Skeletal muscle tissue (tissue), 3 donors: ENCODE measurements at regions not wholly inside any gene's neighbourhood (a gene's known extent, or its start where the extent isn't known, plus 50 kb on each side); places are given as distances from the start of the nearest gene placed in this dataset.
"Not testable (repeated sequence)": the region's sequence is repeated elsewhere in the genome, so short reads cannot be mapped to it uniquely, and the experiment has no call there.

Experiments used
- H3K27ac ChIP-seq: one replicate; pipeline ENCODE4 v1.7.0; 2013; ENCODE audit warnings: mild to moderate bottlenecking, low read depth, low read length, inconsistent platforms
- H3K27me3 ChIP-seq, 3 donors: one replicate each; pipeline ENCODE4 v1.7.0; 2013; ENCODE audit warnings: low read length in 3 of 3; ENCODE audit not compliant: control insufficient read depth in 3 of 3, insufficient read depth in 3 of 3
- H3K36me3 ChIP-seq, 3 donors: one replicate each; pipeline ENCODE4 v1.7.0; 2013; ENCODE audit warnings: low read length in 3 of 3; ENCODE audit not compliant: control insufficient read depth in 3 of 3, insufficient read depth in 3 of 3
- H3K4me1 ChIP-seq, 3 donors: one replicate each; pipeline ENCODE4 v1.7.0; 2013; ENCODE audit warnings: low read length in 3 of 3, mild to moderate bottlenecking in 3 of 3; ENCODE audit not compliant: control insufficient read depth in 3 of 3, insufficient read depth in 3 of 3
- H3K4me3 ChIP-seq, 3 donors: one replicate each; pipeline ENCODE4 v1.7.0; 2013; ENCODE audit warnings: low read length in 3 of 3
- H3K9ac ChIP-seq, 3 donors: one replicate each; pipeline ENCODE4 v1.7.0; 2013; ENCODE audit warnings: low read length in 3 of 3, mild to moderate bottlenecking in 3 of 3, moderate library complexity in 2 of 3, low read depth in 1 of 3
- H3K9me3 ChIP-seq, 3 donors: one replicate each; pipeline ENCODE4 v1.7.0; 2013; ENCODE audit warnings: low read length in 3 of 3; ENCODE audit not compliant: control insufficient read depth in 3 of 3
- donor health status: Osteomylitis.

DNA sequence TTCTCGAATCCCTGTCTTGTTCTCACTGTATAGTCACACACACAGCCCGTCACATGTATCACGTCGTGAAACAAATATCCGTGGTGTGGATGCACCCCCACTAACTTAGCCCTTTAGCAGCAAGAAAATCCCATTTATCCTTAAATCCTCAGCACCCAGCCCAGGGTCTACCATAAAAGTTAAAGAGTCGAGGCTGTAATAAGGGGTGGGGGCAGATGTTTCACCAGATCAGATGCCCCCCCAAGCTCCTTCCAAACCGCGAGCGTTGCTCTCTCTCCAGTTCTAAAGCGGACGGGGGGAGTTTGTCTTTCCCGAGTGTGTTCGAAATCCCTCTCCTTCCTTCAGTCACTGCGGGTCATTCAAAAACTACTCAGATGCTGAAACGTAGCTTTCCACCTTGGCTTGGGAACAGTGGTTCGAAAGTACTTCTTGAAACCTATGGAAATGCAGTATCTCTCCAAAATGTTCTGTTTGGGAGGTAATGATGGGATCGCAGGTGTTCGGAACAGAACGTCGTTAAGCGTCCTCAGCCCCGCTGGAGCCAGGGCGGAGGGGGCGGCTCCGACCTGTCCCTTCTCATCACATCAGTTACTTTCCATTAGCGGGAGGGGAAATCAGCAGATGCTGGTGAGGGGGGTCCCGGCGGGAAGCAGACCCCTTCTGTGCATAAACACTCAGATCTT is 156.2 kb downstream of the BRD1 start:
- Histone ChIP-seq H3K4me3 (no peak overlapping the region), H3K27ac (no peak overlapping the region), H3K27me3 (peaks cover 26 to 49% (median 29%) of the 10 kb centered on the region in 3 donors)

DNA sequence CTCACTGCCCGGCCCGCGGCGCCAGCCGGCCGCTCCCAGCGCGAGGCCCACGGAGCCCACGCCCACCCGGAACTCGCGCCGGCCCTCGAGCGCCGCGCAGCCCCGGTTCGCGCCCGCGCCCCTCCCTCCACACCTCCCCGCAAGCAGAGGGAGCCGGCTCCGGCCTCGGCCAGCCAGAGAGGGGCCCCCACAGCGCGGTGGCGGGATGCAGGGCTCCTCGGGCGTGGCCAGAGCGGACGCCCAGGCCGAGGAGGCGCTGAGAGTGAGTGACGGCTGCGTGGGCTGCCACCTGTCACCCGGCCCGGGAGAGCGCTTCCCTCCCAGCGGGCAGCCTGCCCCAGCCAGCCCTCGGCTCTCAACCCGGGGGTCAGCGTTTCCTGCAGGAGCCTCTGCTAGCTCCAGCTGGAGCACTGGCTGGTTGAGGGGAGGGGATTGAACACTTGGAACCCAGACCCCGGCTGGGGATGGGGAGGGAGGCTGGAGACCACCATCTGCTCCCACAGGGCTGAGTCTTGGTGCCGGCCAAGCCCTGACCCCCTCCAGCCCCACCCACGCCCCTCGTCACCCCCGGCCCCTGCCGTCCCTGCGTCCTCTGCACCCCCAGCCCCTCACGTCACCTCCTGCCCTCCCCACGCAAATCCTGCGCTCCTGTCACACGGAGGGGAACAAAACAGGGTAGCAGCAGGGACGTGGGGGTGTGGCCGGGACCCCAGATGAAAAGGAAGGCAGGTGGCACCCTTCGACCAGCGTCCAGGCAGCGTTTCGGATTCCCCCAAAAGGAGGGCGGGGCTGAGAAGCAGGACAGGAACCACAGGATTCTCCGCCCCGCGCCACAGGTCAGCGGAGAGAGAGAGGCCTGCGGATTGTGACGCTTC is 157.0 kb downstream of the BRD1 start:
- Histone ChIP-seq H3K4me1 (peaks cover 2 to 5% (median 4%) of the 10 kb centered on the region in 3 donors), H3K9ac (no peak overlapping the region), H3K4me3 (peak overlapping the region in 1 of 3 donors; percentile 45), H3K27me3 (peaks cover 26 to 51% (median 29%) of the 10 kb centered on the region in 3 donors), H3K36me3 (no peaks in the 10 kb centered on the region), H3K27ac (no peak overlapping the region), H3K9me3 (no peaks in the 10 kb centered on the region)

More for the DNA sequence above, 156.2 kb downstream of the BRD1 start:
- H3K9ac ChIP-seq, result no peak overlapping the region
- H3K36me3 ChIP-seq, result no peaks in the 10 kb centered on the region
- peaks cover under 1 to 2% (median under 1%) of the 10 kb centered on the region in 3 donors for H3K4me1 ChIP-seq
- H3K9me3 ChIP-seq, result no peaks in the 10 kb centered on the region

DNA sequence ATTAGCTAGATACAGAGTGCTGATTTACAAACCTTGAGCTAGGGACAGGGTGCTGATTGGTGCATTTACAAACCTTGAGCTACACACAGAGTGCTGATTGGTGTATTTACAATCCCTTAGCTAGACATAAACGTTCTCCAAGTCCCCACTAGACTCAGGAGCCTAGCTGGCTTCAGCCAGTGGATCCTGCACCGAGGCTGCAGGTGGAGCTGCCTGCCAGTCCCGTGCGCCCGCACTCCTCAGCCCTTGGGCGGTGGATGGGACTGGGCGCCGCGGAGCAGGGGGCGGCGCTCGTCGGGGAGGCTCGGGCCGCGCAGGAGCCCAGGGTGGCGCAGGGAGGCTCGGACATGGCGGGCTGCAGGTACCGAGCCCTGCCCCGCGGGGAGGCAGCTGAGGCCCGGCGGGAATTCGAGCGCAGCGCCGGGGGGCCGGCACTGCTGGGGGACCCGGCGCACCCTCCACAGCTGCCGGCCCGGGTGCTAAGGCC is 157.7 kb downstream of the BRD1 start:
- H3K27ac ChIP-seq, H3K9ac ChIP-seq, H3K9me3 ChIP-seq, H3K4me3 ChIP-seq, H3K4me1 ChIP-seq, H3K36me3 ChIP-seq: not testable (repeated sequence)
- H3K27me3 ChIP-seq, result peaks cover 26 to 50% (median 29%) of the 10 kb centered on the region in 3 donors

DNA sequence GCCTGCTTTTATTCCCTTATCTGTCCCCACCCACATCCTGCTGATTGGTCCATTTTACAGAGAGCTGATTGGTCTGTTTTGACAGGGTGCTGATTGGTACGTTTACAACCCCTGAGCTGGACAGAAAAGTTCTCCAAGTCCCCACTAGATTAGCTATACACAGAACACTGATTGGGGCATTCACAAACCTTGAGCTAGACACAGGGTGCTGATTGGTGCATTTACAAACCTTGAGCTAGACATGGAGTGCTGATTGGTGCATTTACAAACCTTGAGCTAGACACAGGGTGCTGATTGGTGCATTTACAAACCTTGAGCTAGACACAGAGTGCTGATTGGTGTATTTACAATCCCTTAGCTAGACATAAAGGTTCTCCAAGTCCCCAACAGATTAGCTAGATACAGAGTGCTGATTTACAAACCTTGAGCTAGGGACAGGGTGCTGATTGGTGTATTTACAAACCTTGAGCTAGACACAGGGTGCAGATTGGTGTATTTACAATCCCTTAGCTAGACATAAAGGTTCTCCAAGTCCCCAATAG is 158.2 kb downstream of the BRD1 start:
- not testable (repeated sequence) for H3K4me3 ChIP-seq, H3K4me1 ChIP-seq, H3K9me3 ChIP-seq, H3K36me3 ChIP-seq, H3K27ac ChIP-seq, H3K9ac ChIP-seq
- H3K27me3 ChIP-seq, result peaks cover 24 to 50% (median 26%) of the 10 kb centered on the region in 3 donors

DNA sequence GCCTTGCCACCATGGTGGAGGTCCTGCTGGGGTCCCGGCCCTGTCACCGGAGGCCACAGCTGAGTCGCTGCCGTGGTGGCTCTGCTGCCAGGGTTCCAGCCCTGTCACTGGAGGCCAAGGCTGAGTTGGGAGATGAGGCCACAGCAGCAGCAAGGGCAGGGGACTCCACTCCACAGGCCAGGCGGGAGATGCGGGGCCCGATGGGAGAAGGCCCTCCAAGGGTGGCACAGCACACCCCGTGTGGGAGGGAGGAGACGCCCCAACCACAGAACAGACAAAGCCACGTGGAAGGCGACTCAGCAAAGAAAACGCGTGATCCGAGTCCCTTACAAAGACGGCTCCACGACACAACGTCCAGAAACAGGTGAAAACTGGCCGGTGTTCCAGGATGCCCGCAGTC is 159.3 kb downstream of the BRD1 start:
- H3K9me3 ChIP-seq, result no peaks in the 10 kb centered on the region
- no peak overlapping the region for H3K27ac ChIP-seq
- no peak overlapping the region for H3K9ac ChIP-seq
- H3K4me1 ChIP-seq, result peaks cover 2 to 5% (median 4%) of the 10 kb centered on the region in 3 donors
- H3K36me3 ChIP-seq, result no peaks in the 10 kb centered on the region
- H3K4me3 ChIP-seq, result no peak overlapping the region
- H3K27me3 ChIP-seq, result peaks cover 25 to 54% (median 26%) of the 10 kb centered on the region in 3 donors

DNA sequence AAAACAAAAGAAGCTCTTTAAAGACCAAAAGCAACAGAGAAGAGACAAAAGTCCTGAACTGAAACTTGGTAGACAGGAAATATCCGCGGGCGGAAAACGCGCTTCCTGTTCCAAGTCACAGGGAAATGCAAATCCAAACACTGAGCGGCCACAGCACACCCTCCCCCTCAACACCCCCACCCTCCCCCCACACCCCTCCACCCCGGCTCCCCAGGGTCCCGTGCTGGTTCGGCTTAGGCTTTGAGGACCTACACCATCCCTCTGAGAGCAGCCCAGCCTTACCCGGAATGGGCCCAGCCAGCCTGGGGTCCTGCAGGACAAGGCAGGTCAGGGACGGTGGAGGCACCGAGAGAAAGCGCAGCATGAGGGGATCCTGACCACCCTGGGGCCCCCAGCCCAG is 160.4 kb downstream of the BRD1 start:
- H3K4me3 ChIP-seq, result no peak overlapping the region
- peaks cover 2 to 5% (median 4%) of the 10 kb centered on the region in 3 donors for H3K4me1 ChIP-seq
- H3K27me3 ChIP-seq, result peaks cover 19 to 55% (median 30%) of the 10 kb centered on the region in 3 donors
- H3K36me3 ChIP-seq, result no peaks in the 10 kb centered on the region
- H3K27ac ChIP-seq, result peak overlapping the region; percentile 12
- no peak overlapping the region for H3K9ac ChIP-seq
- H3K9me3 ChIP-seq, result no peaks in the 10 kb centered on the region

DNA sequence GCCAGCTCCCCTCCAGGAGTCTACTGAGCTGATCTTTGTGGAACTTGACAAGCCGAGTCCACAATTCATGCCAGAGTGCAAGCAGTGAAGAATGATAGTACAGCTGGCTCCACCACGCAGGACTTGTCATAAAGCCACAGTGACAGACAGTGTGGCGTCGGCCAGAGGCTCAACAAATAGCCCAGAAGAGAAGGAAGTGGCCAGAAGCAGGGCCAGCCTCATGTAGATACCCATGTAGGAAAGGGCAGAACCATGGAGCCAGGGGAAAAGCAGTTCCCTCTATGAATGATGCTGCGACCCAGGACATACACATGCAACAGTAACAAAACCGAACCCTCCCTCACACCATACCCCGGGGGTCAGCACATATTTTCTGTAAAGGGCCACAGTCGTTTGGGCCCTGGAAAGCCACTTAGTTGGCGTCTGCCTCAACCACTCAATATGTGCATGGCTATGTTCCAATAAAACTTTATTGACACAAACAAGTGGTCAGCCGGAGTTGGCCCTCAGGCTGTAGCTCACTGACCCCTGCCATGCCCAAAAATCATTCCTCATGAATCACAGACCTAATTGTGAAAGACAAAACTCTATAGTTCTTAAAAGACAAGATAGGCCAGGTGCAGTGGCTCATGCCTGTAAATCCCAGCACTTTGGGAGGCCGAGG is 161.4 kb downstream of the BRD1 start:
- no peak overlapping the region for H3K9ac ChIP-seq
- H3K9me3 ChIP-seq, result no peaks in the 10 kb centered on the region
- H3K4me3 ChIP-seq, result no peak overlapping the region
- no peaks in the 10 kb centered on the region for H3K36me3 ChIP-seq
- H3K4me1 ChIP-seq, result peaks cover 2 to 5% (median 4%) of the 10 kb centered on the region in 3 donors
- H3K27ac ChIP-seq, result peak overlapping the region; percentile 12
- H3K27me3 ChIP-seq, result peaks cover 20 to 54% (median 27%) of the 10 kb centered on the region in 3 donors

DNA sequence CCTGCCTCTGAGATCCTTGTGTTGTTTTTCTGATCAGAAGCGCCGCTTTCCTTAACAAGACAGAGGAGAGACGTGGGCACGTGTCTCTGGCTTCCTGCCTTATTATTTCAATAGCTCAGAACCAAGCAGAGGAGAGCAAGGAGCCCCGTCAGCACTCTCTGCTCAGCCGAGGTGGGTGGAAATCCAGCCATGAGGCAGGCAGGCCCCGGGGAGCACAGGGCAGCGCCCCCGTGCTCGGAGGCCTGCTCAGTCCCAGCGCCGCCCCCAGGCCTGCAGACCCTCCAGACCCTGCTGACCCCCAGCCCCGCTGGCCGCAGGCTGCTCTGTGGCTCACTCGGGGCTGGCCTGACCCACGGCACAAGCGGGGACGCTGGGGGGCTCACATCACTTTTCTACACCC is 162.8 kb downstream of the BRD1 start:
- Histone ChIP-seq H3K27me3 (peaks cover 23 to 58% (median 30%) of the 10 kb centered on the region in 3 donors), H3K9ac (no peak overlapping the region), H3K4me1 (peaks cover 0 to 7% (median 4%) of the 10 kb centered on the region in 3 donors), H3K36me3 (no peaks in the 10 kb centered on the region), H3K27ac (no peak overlapping the region), H3K9me3 (no peaks in the 10 kb centered on the region), H3K4me3 (no peak overlapping the region)

DNA sequence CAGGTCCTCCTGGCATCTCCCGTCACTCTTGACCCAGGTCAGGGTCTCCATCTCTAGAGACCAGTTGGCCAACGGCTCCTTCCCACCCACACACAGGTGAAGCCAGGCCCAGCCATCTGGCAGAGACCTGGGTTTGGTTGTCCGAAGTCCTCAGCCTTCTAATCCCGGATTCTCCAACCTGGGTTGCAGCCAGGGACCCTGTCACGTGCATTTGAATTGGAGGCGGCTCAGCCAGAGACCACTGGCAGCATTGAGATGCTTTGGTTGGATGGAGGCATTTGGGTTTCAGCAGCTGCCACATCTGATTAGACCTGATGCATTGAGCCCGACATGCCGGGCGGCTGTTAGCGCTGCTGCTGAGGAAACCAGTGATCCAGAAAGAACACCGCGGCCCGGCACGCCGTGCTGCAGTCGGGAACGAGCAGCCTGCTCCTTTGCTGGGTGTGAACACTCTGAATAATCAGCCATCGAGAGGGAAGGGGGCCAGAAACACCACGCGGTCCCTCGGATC is 163.2 kb downstream of the BRD1 start:
- Histone ChIP-seq H3K4me3 (no peak overlapping the region), H3K9ac (no peak overlapping the region), H3K4me1 (peaks cover 0 to 8% (median 4%) of the 10 kb centered on the region in 3 donors), H3K27ac (no peak overlapping the region), H3K36me3 (no peaks in the 10 kb centered on the region), H3K9me3 (no peaks in the 10 kb centered on the region), H3K27me3 (peaks cover 22 to 62% (median 34%) of the 10 kb centered on the region in 3 donors)
